GM19035 (cell line): ENCODE measurements at regions not wholly inside any gene's neighbourhood (a gene's known extent, or its start where the extent isn't known, plus 50 kb on each side); places are given as distances from the start of the nearest gene placed in this dataset.
"Not testable (repeated sequence)": the region's sequence is repeated elsewhere in the genome, so short reads cannot be mapped to it uniquely, and the experiment has no call there.

Experiments
- ATAC-seq: cut with Tn5 transposase; IDR thresholded peaks from one replicate; pipeline ENCODE4 v1.9.1; 2021; ENCODE audit not compliant: unreplicated experiment

- ATAC-seq, result no peak
These were observed 115.4 kb upstream of the FBXL7 start for GRCh38 chr5:15384581-15384980.

DNA sequence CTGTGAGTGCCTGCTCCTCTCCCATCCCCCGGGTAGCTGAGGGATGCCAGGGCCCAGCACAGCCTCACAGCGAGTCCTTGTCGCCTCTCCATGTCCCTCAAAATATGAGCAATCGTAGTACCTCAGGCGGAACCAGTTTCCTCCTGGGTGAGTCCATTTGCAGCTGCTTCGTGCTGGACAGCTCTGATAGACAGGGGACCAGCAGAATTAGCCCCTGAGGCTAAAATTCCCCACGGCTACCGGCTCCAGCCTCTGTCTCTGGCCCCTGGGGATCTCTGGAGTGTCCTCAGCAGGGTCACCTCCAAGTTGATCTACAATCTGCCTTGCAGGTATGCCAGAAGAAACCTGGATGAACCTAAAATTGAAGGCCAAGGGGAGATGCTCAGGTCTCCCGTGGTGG is 115.8 kb upstream of the FBXL7 start:
- no peak for ATAC-seq

DNA sequence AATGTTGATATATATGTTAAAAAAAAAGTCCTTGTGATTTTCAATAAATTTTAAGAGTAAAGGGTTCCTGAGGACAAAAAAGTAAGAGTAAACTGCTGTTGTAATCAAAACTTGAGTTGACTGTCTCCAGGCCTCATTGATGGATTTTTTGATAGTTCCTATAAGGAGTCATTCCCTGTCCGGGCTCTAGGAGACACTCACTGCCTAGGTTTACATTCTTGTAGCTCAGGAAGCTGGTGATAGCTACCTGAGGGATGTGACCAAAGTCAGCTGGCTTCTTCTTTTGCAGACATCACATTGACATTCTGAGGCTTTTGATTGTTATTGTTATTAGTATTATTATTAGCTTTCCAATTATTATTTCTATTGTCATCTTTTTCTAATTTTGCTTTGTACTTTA is 116.5 kb upstream of the FBXL7 start:
- ATAC-seq, result no peak

- ATAC-seq, result no peak
These were observed 117.0 kb upstream of the FBXL7 start for GRCh38 chr5:15383021-15383420.

DNA sequence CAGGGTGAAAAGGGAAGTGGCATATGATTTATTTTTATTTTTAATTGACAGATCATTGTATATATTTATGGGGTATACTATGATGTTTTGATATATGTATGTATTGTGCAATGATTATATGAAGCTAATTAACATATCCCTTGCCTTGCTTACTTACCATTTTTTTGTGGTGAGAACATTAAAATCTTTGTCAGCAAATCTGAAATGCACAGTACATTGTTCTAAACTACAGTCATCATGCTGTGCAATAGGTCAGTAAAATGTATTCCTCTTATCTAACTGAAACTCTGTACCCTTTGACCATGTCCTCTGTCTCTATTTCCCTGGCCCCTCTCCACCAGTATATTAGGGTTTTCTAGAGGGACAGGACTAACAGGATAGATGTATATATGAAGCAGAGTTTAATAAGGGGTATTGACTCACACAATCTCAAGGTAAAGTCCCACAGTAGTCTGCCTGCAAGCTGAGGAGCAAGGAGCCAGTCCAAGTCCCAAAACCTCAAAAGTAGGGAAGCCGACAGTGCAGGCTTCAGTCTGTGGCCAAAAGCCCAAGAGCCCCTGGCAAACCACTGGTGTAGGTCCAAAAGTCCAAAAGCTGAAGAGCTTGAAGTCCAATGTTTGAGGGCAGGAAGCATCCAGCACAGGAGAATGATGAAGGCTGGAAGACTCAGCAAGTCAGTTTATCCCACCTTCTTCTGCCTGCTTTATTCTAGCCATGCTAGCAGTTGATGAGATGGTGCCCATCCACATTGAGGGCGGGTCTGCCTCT is 122.2 kb upstream of the FBXL7 start:
- ATAC-seq, result no peak

DNA sequence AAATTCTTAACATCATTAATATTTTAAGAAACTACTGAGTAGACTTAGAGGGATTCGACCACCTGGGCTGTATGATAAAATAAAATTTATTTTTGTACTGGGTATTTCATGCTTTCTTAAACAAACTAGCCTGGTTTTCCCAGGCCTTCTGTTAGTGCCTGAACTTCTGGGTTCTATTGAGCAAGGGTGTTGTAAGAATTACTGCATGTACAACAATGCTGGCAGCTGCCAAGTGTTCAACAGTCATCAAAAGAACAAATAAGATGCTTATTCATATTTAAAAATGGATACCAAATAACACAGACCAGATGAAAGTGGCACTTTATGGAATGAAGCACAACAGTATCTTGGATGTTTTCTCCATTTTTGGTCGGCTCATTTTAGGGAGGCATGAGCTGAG is 123.2 kb upstream of the FBXL7 start:
- ATAC-seq, result no peak

GRCh38 chr5:15376088-15376487 is 123.9 kb upstream of the FBXL7 start:
- no peak for ATAC-seq

DNA sequence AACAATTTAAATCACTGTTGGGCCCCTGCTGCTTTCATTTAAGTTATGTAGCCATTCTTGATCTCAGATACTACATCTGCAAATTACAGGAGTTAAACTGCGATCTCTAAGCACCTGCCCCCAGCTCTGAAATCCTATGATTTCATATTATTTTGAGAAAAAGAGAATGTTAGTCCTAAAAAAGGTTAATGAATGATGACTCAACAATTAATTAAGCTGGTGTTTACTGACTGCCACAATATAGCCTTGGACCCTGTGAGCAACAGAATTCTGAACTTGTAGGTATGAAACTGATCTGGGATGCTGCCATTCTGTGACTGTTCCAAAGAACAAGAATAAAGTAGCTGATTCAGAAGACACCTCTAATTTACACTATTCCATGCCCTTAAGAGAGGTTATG is 124.4 kb upstream of the FBXL7 start:
- ATAC-seq, result no peak

DNA sequence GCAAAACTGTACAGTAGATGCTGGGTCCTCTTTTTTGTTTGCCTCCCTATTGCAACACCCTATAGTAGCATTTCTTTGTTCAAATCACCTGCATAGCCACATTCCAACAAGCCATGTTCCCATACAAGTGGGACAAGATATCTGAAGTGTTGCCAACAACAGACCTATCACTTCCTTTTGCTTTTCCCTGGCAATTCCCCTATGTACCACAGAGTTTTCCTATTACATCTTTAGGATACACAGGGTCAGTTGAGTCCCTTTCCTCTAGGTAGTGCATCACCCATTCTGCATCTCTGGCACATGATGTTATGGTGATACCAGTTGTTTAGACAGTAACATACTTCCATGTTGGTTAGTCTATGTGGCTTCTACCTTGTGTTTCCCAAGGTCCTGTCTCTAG is 125.1 kb upstream of the FBXL7 start:
- ATAC-seq, result no peak

DNA sequence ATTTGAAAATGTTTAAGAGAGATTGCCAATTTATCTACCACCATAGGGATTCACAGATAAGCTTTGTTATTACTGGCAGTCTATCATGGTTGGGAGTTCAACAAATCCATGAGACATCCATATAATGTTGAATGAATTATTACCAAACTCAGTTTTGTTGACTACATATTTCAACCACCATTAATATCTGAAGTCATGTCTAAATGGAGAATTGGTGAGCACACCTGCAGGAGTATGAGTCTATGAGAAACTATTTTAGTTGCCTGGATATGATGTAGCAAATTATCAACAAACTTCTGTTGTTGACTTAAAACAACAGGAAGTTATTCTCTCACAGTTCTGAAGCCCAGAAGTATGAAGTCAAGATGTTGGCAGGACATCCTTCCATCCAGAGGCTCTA is 126.8 kb upstream of the FBXL7 start:
- no peak for ATAC-seq

- no peak for ATAC-seq
These were observed 128.8 kb upstream of the FBXL7 start for GRCh38 chr5:15371184-15371583.

GRCh38 chr5:15368835-15369234 is 131.1 kb upstream of the FBXL7 start:
- no peak for ATAC-seq

- ATAC-seq, result no peak
These were observed 132.5 kb upstream of the FBXL7 start for GRCh38 chr5:15367489-15367888.

GRCh38 chr5:15366676-15367391 is 133.1 kb upstream of the FBXL7 start:
- no peak for ATAC-seq

DNA sequence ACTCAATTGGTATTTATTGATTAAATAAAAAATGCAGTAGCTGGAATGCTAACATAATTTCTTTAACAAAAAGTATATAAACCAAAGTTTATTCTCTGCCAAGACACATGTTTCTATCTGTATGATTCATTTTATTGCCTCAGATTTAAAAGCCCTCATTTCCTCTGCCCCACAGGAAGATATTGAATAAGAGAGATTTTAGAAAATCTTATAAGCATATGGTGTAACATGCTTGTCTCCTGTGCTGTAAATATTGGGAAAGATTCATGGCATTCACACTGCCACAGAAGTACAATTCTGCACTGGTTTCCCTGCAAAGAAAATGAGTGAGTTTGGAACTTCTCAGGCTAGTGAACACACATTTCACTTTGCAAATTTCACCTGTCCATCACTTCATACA is 134.9 kb upstream of the FBXL7 start:
- no peak for ATAC-seq

- ATAC-seq, result no peak
These were observed 136.4 kb upstream of the FBXL7 start for GRCh38 chr5:15363601-15364000.

GRCh38 chr5:15357092-15357453 is 142.9 kb upstream of the FBXL7 start:
- ATAC-seq, result not testable (repeated sequence)

GRCh38 chr5:15356308-15357091 is 143.5 kb upstream of the FBXL7 start:
- ATAC-seq, result not testable (repeated sequence)

DNA sequence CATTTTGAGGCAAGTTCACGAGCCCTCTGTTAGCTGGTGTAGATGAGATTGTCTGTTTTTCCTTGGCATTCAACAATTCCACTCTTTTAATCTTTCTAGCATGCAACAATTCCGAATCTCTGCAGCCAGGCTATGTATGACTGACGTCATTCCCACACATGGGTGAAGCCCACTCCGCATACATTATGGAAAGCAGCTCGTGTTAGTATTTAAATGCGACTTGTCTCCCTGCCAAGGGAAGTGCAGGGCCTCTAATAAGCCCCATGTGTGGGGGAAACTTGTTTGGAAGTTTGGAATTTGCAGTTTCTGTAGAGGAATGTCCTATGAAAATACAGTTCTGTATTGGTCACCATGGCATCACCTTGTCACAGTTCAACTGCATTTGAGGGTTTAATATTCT is 146.0 kb upstream of the FBXL7 start:
- ATAC-seq, result no peak

- no peak for ATAC-seq
These were observed 146.8 kb upstream of the FBXL7 start for GRCh38 chr5:15353086-15353645.

GRCh38 chr5:15350614-15351013 is 149.4 kb upstream of the FBXL7 start:
- no peak for ATAC-seq

GRCh38 chr5:15346738-15347137 is 153.2 kb upstream of the FBXL7 start:
- no peak for ATAC-seq
